DND-41 (cell line): ENCODE measurements at regions not wholly inside any gene's neighbourhood (a gene's known extent, or its start where the extent isn't known, plus 50 kb on each side); places are given as distances from the start of the nearest gene placed in this dataset.
"Not testable (repeated sequence)": the region's sequence is repeated elsewhere in the genome, so short reads cannot be mapped to it uniquely, and the experiment has no call there.

ENCODE experiments used
- EZH2 ChIP-seq: IDR thresholded peaks from 3 replicates; pipeline ENCODE4 v1.6.1; 2012; ENCODE audit warnings: borderline replicate concordance, low read depth, mild to moderate bottlenecking, moderate library complexity, low read length, inconsistent platforms; ENCODE audit not compliant: severe bottlenecking
- TF ChIP-seq, protein P1 (sequence below): IDR thresholded peaks from 2 replicates; pipeline ENCODE4 v1.5.1; 2012; ENCODE audit warnings: borderline replicate concordance, low read length, moderate library complexity, mild to moderate bottlenecking; ENCODE audit not compliant: poor library complexity, severe bottlenecking; ENCODE audit errors: extremely low read depth

DNA sequence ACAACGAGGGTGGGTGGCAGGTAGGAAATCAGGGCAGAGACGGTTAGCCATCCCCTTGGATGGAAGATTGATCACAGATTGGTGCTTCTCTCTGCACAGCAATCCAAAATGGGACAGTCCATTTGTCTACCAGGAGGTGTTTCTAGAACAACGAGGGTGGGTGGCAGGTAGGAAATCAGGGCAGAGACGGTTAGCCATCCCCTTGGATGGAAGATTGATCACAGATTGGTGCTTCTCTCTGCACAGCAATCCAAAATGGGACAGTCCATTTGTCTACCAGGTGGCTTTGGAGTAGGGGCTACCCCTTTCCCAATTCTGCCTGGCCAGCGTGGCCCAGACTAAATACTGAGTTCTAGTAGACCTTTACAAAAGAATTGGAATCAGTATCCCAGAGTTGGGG, 452.3 kb downstream of the CD83 start:
- not testable (repeated sequence) for TF ChIP-seq EZH2
- TF ChIP-seq, protein P1, sequence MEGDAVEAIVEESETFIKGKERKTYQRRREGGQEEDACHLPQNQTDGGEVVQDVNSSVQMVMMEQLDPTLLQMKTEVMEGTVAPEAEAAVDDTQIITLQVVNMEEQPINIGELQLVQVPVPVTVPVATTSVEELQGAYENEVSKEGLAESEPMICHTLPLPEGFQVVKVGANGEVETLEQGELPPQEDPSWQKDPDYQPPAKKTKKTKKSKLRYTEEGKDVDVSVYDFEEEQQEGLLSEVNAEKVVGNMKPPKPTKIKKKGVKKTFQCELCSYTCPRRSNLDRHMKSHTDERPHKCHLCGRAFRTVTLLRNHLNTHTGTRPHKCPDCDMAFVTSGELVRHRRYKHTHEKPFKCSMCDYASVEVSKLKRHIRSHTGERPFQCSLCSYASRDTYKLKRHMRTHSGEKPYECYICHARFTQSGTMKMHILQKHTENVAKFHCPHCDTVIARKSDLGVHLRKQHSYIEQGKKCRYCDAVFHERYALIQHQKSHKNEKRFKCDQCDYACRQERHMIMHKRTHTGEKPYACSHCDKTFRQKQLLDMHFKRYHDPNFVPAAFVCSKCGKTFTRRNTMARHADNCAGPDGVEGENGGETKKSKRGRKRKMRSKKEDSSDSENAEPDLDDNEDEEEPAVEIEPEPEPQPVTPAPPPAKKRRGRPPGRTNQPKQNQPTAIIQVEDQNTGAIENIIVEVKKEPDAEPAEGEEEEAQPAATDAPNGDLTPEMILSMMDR, result not testable (repeated sequence)
